Esophagus muscularis mucosa (tissue), 4 donors: ENCODE measurements at regions not wholly inside any gene's neighbourhood (a gene's known extent, or its start where the extent isn't known, plus 50 kb on each side); places are given as distances from the start of the nearest gene placed in this dataset.

Experiments used
- DNase-seq: peaks from one replicate; pipeline ENCODE4 v3.0.0-alpha.2; 2017; ENCODE audit errors: extremely low spot score
- H3K27ac ChIP-seq, 4 donors: fragments of 200-600 bp; sonication (generic); replicated peaks in 1 of 4; 1 replicate in 3 of 4; 2 replicates in 1 of 4; pipeline ENCODE4 v1.5.1; 2016 to 2019; ENCODE audit warnings: mild to moderate bottlenecking in 1 of 4
- H3K27me3 ChIP-seq, 4 donors: fragments of 200-600 bp; sonication (generic); one replicate each; pipeline versions ENCODE4 v1.5.1 to v1.6.0; 2016 to 2019
- H3K36me3 ChIP-seq, 4 donors: fragments of 200-600 bp; sonication (generic); one replicate each; pipeline ENCODE4 v1.5.1; 2016 to 2019
- H3K4me1 ChIP-seq, 4 donors: fragments of 200-600 bp; sonication (generic); one replicate each; pipeline ENCODE4 v1.5.1; 2016 to 2019
- H3K4me3 ChIP-seq, 4 donors: fragments of 200-600 bp; sonication (generic); 1 replicate in 2 of 4; 2 replicates in 2 of 4; pipeline ENCODE4 v1.5.1; 2016 to 2019; ENCODE audit warnings: mild to moderate bottlenecking in 4 of 4, moderate library complexity in 1 of 4
- H3K9me3 ChIP-seq, 4 donors: fragments of 200-600 bp; sonication (generic); 1 replicate in 3 of 4; 2 replicates in 1 of 4; pipeline ENCODE4 v1.5.1; 2016 to 2019
- EP300 ChIP-seq: sonication (generic); formaldehyde crosslinking; IDR thresholded peaks from one replicate; pipeline ENCODE4 v1.6.1; 2017; ENCODE audit warnings: antibody characterized with exemption
- POLR2A ChIP-seq: fragments of 450-650 bp; IDR thresholded peaks from one replicate; pipeline ENCODE4 v1.6.1; 2017; ENCODE audit warnings: antibody characterized with exemption, moderate library complexity, mild to moderate bottlenecking, low read depth
- POLR2AphosphoS5 ChIP-seq, 2 donors: sonication (generic); formaldehyde crosslinking; IDR thresholded peaks; one replicate each; pipeline ENCODE4 v1.6.1; 2017; ENCODE audit warnings: antibody characterized with exemption in 2 of 2
- WGBS: methylation state at CpG from one replicate; pipeline ENCODE4 v1.1.5; 2018; 5-methylcytosine and 5-hydroxymethylcytosine counted together
- intact Hi-C: fragments of 100-400 bp; cut with DNase I; formaldehyde crosslinking; loops from one replicate; pipeline ENCODE4 v1.15.1; 2023
- TF ChIP-seq, protein P1 (sequence below), 3 experiments: fragments of 200-600 bp in 2 of 3; fragments of 450-650 bp in 1 of 3; sonication (generic) in 2 of 3; IDR thresholded peaks; one replicate each; pipeline ENCODE4 v1.5.1; 2017 to 2019; ENCODE audit warnings: antibody characterized with exemption in 3 of 3, mild to moderate bottlenecking in 2 of 3, moderate library complexity in 1 of 3

DNA sequence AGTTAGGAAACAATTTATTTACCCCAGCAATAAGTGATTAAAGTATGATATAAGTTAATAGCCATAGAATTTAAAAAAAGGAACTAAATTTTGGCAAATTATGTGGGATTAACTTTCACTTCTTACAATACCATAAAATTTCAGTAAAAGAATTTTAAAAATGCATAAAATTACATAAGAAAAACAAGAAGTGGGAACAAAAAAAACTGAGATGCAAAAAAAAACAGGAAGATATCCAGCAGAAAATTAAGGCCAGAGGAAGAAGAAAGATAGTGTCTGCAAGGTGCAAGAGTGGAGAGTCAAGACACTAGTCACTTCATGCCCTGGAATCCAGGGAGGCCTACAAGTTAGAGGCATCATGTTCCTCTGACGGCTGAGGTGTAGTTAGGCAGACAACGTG lies 184.2 kb downstream of the GASK1B start:
- H3K4me3 ChIP-seq, result no peak overlapping the region
- H3K9me3 ChIP-seq, result no peaks in the 10 kb centered on the region
- TF ChIP-seq POLR2A (no peak), POLR2AphosphoS5 (IDR thresholded peaks at IDR 0.05) (no peak), EP300 (no peak)
- TF ChIP-seq, protein P1, sequence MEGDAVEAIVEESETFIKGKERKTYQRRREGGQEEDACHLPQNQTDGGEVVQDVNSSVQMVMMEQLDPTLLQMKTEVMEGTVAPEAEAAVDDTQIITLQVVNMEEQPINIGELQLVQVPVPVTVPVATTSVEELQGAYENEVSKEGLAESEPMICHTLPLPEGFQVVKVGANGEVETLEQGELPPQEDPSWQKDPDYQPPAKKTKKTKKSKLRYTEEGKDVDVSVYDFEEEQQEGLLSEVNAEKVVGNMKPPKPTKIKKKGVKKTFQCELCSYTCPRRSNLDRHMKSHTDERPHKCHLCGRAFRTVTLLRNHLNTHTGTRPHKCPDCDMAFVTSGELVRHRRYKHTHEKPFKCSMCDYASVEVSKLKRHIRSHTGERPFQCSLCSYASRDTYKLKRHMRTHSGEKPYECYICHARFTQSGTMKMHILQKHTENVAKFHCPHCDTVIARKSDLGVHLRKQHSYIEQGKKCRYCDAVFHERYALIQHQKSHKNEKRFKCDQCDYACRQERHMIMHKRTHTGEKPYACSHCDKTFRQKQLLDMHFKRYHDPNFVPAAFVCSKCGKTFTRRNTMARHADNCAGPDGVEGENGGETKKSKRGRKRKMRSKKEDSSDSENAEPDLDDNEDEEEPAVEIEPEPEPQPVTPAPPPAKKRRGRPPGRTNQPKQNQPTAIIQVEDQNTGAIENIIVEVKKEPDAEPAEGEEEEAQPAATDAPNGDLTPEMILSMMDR (IDR thresholded peaks at IDR 0.05), result no peak
- intact Hi-C loops, result no loop called here
- no peaks in the 10 kb centered on the region for H3K27me3 ChIP-seq
- 90% methylated on average over 2 of the region's 2 CpGs for whole genome bisulfite sequencing
- DNase-seq, result no peak
- H3K4me1 ChIP-seq, result peaks cover 0 to 2% (median 0%) of the 10 kb centered on the region in 4 donors
- H3K27ac ChIP-seq, result no peak overlapping the region
- H3K36me3 ChIP-seq, result no peaks in the 10 kb centered on the region

DNA sequence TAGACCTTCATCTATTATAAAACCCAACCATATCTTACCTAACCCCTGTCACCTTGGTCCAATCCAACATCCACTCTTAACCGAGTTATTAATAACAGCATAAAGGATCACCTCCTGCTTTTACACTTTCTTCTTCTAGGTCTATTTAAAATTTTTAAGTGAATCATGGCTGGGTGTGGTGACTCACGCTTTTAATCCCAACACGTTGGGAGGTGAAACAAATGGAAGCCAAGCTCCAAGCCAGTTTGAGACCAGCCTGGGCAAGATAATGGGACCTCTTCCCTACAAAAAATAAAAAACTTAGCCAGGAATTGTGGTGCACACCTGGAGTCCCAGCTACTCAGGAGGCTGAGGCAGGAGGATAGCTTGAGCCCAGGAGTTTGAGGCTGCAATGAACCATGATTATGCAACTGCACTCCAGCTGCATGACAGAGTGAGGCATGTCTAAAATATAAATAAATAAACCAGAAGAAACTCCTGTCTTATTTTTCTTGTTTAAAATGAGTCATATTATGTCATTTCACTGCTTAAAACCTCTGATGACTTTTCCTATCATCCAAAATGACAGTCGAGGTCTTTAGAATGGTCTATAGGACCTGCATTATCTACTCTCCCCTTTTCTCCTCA lies 188.4 kb downstream of the GASK1B start:
- TF ChIP-seq POLR2AphosphoS5 (IDR thresholded peaks at IDR 0.05), result no peak
- TF ChIP-seq POLR2A, result no peak
- no peak for TF ChIP-seq EP300
- H3K4me3 ChIP-seq, result no peak overlapping the region
- peaks cover 0 to 3% (median 0%) of the 10 kb centered on the region in 4 donors for H3K27me3 ChIP-seq
- DNase-seq, result no peak
- H3K27ac ChIP-seq, result no peak overlapping the region
- H3K36me3 ChIP-seq, result no peaks in the 10 kb centered on the region
- H3K9me3 ChIP-seq, result no peaks in the 10 kb centered on the region
- 67% methylated on average over 4 of the region's 4 CpGs for WGBS
- H3K4me1 ChIP-seq, result no peaks in the 10 kb centered on the region
- intact Hi-C loops, result no loop called here

DNA sequence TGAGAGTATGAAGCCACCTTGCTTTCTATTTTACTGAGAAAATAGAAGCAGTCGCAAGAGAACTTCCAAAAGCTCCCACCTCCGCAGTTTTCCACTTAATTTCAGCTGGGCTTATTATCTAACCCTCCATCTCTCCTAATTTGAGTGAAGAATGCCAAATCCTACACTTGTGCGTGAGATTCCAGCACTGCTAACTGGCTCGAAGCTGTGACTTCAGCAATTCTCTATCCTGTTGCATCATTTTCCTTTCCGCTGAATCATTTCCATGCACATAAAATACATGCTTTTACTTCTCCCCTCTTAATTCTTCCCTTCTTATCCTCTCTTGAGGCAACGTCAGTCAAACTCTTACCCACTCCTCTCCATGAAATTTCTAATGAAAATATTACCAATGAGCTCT lies 189.5 kb downstream of the GASK1B start:
- Histone ChIP-seq H3K36me3 (no peaks in the 10 kb centered on the region), H3K27me3 (peaks cover 0 to 3% (median 0%) of the 10 kb centered on the region in 4 donors), H3K4me3 (no peak overlapping the region), H3K9me3 (no peaks in the 10 kb centered on the region), H3K27ac (no peak overlapping the region), H3K4me1 (peaks cover 0 to 6% (median 6%) of the 10 kb centered on the region in 4 donors)
- no peak for DNase-seq
- TF ChIP-seq, protein P1 (IDR thresholded peaks at IDR 0.05), result no peak
- TF ChIP-seq EP300 (no peak), POLR2AphosphoS5 (IDR thresholded peaks at IDR 0.05) (no peak), POLR2A (no peak)
- WGBS, result 76% methylated on average over 6 of the region's 6 CpGs
- intact Hi-C loops, result no loop called here

DNA sequence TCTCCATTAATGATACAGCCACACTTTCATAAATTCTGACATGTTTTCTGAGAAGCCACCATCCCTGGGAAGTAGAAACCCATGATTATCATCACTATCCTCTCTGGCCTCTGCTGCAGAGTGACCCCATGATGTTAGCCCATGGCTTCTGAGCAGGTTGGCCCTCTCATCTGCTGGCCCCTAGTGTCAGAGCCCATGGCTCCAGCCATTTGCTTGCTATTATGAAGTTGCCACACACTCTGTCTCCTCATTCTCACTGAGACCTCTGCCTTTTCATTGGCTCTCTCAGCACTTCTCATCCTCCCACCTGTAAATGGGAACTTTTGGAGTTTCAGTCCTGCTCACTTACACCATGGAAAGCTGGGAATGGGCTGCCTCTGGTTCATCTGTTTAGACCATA lies 192.7 kb downstream of the GASK1B start:
- Histone ChIP-seq H3K4me1 (peaks cover 0 to 6% (median 6%) of the 10 kb centered on the region in 4 donors), H3K27me3 (peaks cover 0 to 3% (median 0%) of the 10 kb centered on the region in 4 donors), H3K9me3 (no peaks in the 10 kb centered on the region), H3K27ac (no peak overlapping the region), H3K4me3 (no peak overlapping the region), H3K36me3 (no peaks in the 10 kb centered on the region)
- no peak for DNase-seq
- intact Hi-C loops, result no loop called here
- TF ChIP-seq POLR2AphosphoS5 (IDR thresholded peaks at IDR 0.05), result no peak
- TF ChIP-seq EP300, result no peak
- TF ChIP-seq, protein P1 (IDR thresholded peaks at IDR 0.05), result no peak
- TF ChIP-seq POLR2A, result no peak

DNA sequence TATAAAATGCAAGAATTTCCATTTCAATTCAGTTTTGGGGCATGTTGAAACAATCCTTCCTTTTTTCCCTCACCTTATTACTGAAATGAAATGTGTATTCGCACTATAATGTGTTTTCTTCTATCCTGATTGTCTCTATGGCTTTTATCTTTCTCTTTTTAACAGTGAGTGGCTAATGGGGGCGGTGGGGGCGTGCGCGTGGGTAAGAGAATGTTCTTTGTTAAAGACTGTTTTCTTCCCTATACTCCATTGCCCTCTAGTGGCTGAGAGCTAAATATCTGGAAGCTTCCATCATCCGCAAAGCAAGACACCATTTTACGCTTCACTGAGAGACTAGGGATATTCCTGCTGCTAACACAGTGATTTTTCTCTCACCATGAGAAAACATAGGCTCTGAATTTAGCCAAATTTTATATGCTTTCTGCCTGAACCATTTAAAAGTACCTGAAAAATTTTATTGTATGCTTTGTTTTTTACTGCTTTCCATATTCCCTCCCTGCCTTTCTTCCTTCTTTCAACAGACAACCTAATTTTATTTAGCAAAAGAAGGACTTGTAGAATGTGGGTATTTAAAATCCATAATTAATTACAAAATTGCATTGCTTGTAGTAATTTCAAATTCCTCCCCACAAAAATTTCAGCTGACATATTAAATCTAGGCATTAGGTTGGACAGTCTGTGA lies 194.0 kb downstream of the GASK1B start:
- H3K4me3 ChIP-seq, result peak overlapping the region in 2 of 4 donors; percentile 1 to 19

More for the DNA sequence above, 194.0 kb downstream of the GASK1B start:
- H3K36me3 ChIP-seq, result no peaks in the 10 kb centered on the region
- H3K4me1 ChIP-seq, result peaks cover 0 to 6% (median 6%) of the 10 kb centered on the region in 4 donors
- no peak overlapping the region for H3K27ac ChIP-seq
- 4% methylated on average over 7 of the region's 7 CpGs for WGBS
- H3K9me3 ChIP-seq, result no peaks in the 10 kb centered on the region
- intact Hi-C loops, result loop anchor here (5.0 kb wide), 1 partner anchor 762 kb away; no protein-coding TSS in a partner anchor
- DNase-seq, result no peak
- peaks cover 0 to 3% (median 0%) of the 10 kb centered on the region in 4 donors for H3K27me3 ChIP-seq
- TF ChIP-seq, protein P1 (IDR thresholded peaks at IDR 0.05), result peak; percentile 68 to 88 (median 78)
- TF ChIP-seq POLR2AphosphoS5 (IDR thresholded peaks at IDR 0.05) (no peak), EP300 (no peak), POLR2A (no peak)
